HFF-Myc (cell line): ENCODE measurements at regions not wholly inside any gene's neighbourhood (a gene's known extent, or its start where the extent isn't known, plus 50 kb on each side); places are given as distances from the start of the nearest gene placed in this dataset.

Experiments used
- DNase-seq: peaks from one replicate; pipeline ENCODE4 v3.0.0-alpha.2; 2011; ENCODE audit warnings: low read depth; ENCODE audit errors: extremely low read depth
- H3K4me3 ChIP-seq: replicated peaks from 2 replicates; pipeline ENCODE4 v1.5.1; 2011; ENCODE audit warnings: low read depth, mild to moderate bottlenecking, control low read depth, low read length
- TF ChIP-seq, protein P1 (sequence below): IDR thresholded peaks from 2 replicates; pipeline ENCODE4 v1.5.1; 2012; ENCODE audit warnings: mild to moderate bottlenecking, low read depth, low read length, control low read depth; ENCODE audit errors: missing control alignments

GRCh38 chr13:88896466-88896865 is 1225.3 kb downstream of the SLITRK5 start:
- DNase-seq, result no peak
- no peak overlapping the region for H3K4me3 ChIP-seq
- TF ChIP-seq, protein P1, sequence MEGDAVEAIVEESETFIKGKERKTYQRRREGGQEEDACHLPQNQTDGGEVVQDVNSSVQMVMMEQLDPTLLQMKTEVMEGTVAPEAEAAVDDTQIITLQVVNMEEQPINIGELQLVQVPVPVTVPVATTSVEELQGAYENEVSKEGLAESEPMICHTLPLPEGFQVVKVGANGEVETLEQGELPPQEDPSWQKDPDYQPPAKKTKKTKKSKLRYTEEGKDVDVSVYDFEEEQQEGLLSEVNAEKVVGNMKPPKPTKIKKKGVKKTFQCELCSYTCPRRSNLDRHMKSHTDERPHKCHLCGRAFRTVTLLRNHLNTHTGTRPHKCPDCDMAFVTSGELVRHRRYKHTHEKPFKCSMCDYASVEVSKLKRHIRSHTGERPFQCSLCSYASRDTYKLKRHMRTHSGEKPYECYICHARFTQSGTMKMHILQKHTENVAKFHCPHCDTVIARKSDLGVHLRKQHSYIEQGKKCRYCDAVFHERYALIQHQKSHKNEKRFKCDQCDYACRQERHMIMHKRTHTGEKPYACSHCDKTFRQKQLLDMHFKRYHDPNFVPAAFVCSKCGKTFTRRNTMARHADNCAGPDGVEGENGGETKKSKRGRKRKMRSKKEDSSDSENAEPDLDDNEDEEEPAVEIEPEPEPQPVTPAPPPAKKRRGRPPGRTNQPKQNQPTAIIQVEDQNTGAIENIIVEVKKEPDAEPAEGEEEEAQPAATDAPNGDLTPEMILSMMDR, result no peak

GRCh38 chr13:88908961-88909441 is 1237.8 kb downstream of the SLITRK5 start:
- TF ChIP-seq, protein P1, result no peak
- H3K4me3 ChIP-seq, result no peak overlapping the region
- DNase-seq, result no peak

- no peak overlapping the region for H3K4me3 ChIP-seq
- TF ChIP-seq, protein P1, result no peak
- DNase-seq, result no peak
Measured at GRCh38 chr13:88919970-88920628, 1248.9 kb downstream of the SLITRK5 start.

DNA sequence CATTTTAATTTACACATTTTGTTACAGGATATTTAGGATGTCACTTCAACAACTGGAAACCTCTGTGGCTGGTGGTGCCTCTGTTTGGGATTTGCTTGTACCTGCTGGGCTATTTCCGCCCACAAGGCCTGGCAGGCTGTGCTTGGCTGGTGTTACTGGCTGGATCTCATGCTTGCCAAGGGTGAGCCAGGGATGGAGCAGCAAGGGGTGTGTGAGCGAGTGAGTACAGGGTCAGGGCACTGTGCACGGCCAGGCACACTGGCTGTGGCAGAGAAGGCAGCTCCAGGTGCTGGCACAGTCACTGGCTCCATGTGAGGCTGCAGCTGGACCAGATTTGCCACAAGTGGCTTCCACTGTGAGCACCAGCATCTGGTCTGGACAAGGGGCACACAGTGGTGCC is 1254.8 kb downstream of the SLITRK5 start:
- TF ChIP-seq, protein P1, result no peak
- no peak overlapping the region for H3K4me3 ChIP-seq
- DNase-seq, result no peak

GRCh38 chr13:88926890-88927502 is 1255.8 kb downstream of the SLITRK5 start:
- no peak overlapping the region for H3K4me3 ChIP-seq
- DNase-seq, result no peak

GRCh38 chr13:88932950-88933349 is 1261.8 kb downstream of the SLITRK5 start:
- no peak overlapping the region for H3K4me3 ChIP-seq
- DNase-seq, result no peak
- TF ChIP-seq, protein P1, result no peak

More at GRCh38 chr13:88926890-88927502, 1255.8 kb downstream of the SLITRK5 start:
- TF ChIP-seq, protein P1, result no peak
